ENCODE measurements at regions not wholly inside any gene's neighbourhood (a gene's known extent, or its start where the extent isn't known, plus 50 kb on each side); places are given as distances from the start of the nearest gene placed in this dataset.
A peak's percentile ranks its signal among the peaks of the same experiment; 100 is the strongest.
"Not testable (repeated sequence)": the region's sequence is repeated elsewhere in the genome, so short reads cannot be mapped to it uniquely, and the experiment has no call there.

- DNase-seq (ENCODE audit: low read depth): no peak
These were observed 205.6 kb upstream of the ZNF184 start for GRCh38 chr6:27678469-27678868.

- DNase-seq (ENCODE audit: low read depth): no peak
These were observed 202.0 kb upstream of the ZNF184 start for GRCh38 chr6:27674882-27675281.

GRCh38 chr6:27672113-27672799, 199.4 kb upstream of the ZNF184 start:
- DNase-seq (ENCODE audit: low read depth): peak; percentile 17

- no peak for DNase-seq (ENCODE audit: low read depth)
These were observed 196.9 kb upstream of the ZNF184 start for GRCh38 chr6:27669624-27670301.

- no peak for DNase-seq (ENCODE audit: low read depth)
These were observed 196.4 kb upstream of the ZNF184 start for GRCh38 chr6:27669295-27669623.

GRCh38 chr6:27668442-27669294, 195.8 kb upstream of the ZNF184 start:
- DNase-seq (ENCODE audit: low read depth): peak; percentile 49

GRCh38 chr6:27667657-27668441, 194.9 kb upstream of the ZNF184 start:
- peak; percentile 10 for DNase-seq (ENCODE audit: low read depth)

GRCh38 chr6:27667016-27667656, 194.2 kb upstream of the ZNF184 start:
- DNase-seq (ENCODE audit: low read depth): no peak

GRCh38 chr6:27662769-27663168, 189.9 kb upstream of the ZNF184 start:
- no peak for DNase-seq (ENCODE audit: low read depth)

GRCh38 chr6:27662212-27662611, 189.3 kb upstream of the ZNF184 start:
- DNase-seq (ENCODE audit: low read depth): not testable (repeated sequence)

- DNase-seq (ENCODE audit: low read depth): not testable (repeated sequence)
These were observed 180.4 kb upstream of the ZNF184 start for GRCh38 chr6:27653143-27653825.

GRCh38 chr6:27651371-27651732, 178.4 kb upstream of the ZNF184 start:
- peak; percentile 1 for DNase-seq (ENCODE audit: low read depth)

GRCh38 chr6:27650620-27651370, 177.9 kb upstream of the ZNF184 start:
- peak; percentile 19 for DNase-seq (ENCODE audit: low read depth)

GRCh38 chr6:27644528-27644927, 171.6 kb upstream of the ZNF184 start:
- DNase-seq (ENCODE audit: low read depth): no peak

- no peak for DNase-seq (ENCODE audit: low read depth)
These were observed 170.0 kb upstream of the ZNF184 start for GRCh38 chr6:27642744-27643456.

- DNase-seq (ENCODE audit: low read depth): not testable (repeated sequence)
These were observed 163.0 kb upstream of the ZNF184 start for GRCh38 chr6:27635886-27636285.

GRCh38 chr6:27633221-27633688, 160.3 kb upstream of the ZNF184 start:
- not testable (repeated sequence) for DNase-seq (ENCODE audit: low read depth)

GRCh38 chr6:27631609-27631916, 158.7 kb upstream of the ZNF184 start:
- no peak for DNase-seq (ENCODE audit: low read depth)

Measured in myocyte (in vitro differentiated cells).